HG03025 (cell line): ENCODE measurements at regions not wholly inside any gene's neighbourhood (a gene's known extent, or its start where the extent isn't known, plus 50 kb on each side); places are given as distances from the start of the nearest gene placed in this dataset.

ENCODE experiments used
- ATAC-seq: cut with Tn5 transposase; IDR thresholded peaks from one replicate; pipeline ENCODE4 v1.9.1; 2021; ENCODE audit warnings: mild to moderate bottlenecking, moderate library complexity; ENCODE audit not compliant: unreplicated experiment, low FRiP score

DNA sequence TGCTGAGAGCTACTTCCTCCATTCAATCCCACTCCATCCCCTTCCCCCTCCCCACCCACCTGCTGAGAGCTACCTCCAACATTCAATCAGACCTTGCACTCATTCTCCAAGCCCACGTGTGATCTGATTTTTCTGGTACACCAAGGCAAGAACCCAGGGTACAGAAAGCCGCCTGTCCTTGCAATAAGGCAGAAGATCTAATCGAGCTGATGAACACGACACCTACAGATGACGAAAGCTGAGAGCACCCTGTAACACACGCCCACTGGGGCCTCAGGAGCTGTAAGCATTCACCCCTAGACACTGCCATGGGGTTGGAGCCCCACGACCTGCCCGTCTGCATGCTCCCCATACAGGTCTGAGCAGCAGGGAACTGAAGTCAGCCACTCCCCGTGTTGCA lies 58.3 kb downstream of the TRIML1 start:
- no peak for ATAC-seq

DNA sequence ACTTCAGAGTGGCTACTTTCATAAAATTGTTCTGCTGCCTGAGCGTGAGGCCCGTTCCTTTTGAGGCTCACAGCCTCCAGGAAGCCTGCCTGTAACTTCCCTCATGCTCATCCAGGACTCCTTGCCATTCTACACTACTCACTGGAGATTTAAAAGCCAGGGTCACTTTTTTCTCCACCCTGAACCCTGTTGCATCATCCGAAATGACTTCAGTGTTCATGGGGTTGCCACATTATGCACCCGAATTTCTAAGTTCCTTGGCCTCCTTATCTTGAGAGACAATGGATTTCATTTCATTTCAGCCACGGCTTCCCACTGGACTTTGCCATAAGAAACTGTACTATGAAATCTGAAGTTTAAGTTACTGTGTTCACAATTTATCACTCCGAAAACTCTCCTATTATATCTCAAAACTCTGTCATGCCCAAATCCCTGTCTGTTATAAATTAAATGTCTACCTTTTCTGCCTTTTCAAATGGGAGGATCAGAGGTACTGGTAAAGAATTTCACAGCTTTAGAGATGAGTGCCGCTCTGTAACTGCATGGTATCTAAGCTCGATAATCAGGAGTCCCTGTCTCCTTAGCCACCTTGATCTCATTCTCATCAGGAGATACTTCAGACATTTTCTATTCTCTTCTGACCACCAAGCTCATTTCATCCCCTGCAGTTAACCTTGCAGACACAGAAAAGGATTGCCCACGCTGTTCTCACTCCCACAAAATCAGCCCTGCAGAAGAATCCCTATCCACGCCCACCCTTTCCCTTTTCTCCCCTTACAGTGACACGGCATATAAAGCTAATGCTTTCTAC lies 59.9 kb downstream of the TRIML1 start:
- no peak for ATAC-seq

DNA sequence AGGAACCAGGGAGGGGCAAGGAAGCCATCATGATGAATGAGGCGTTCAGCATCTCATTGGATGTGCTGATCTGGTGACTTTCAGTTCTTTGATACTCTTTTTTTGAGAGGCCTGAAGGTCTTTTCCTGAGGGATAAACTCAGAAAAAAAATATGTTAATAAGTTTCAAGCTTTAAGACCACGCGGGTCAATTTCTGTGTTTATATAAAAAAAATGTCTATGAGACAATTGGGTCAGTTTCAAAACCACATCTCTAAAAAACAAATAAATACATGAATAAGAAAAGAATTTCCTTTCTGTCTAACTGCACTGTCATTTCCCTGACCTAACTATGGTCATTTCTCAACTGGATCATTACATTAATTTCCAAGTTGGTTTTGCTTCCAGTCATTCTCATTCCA lies 62.6 kb downstream of the TRIML1 start:
- no peak for ATAC-seq

DNA sequence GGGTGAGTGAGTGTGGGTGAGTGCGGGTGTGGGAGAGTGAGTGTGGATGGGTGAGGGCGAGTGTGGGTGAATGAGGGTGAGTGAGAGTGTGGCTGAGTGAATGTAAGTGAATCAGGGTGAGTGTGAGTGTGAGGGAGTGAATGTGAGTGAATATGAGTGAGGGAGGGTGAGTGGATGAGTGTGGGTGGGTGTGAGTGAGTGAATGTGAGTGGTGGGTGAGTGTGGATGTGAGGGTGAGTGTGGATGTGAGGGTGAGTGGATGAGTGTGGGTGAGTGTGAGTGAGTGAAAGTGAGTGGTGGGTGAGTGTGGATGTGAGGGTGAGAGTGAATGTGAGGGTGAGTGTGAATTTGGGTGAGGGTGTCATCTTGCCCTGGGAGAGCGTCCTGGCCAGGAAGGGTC lies 67.5 kb downstream of the TRIML1 start:
- no peak for ATAC-seq

DNA sequence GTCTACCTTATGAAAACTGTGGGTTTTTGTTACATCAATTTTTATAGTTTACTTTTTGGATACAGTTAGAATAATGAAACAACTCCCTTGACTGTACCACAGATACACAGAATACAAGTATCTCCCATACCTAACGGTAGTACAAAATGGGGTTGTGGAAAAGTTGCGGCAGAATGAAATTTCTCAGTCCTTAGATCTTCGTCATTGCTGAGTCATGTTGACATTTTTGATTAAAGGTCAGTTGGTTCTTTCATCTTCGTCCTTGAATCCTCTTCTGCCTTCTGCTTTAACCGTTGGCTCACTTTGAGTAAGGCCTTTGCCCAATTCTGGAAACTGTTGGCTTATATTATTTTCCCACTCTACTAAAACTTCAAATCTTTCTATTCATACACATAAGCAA lies 75.6 kb downstream of the TRIML1 start:
- no peak for ATAC-seq

DNA sequence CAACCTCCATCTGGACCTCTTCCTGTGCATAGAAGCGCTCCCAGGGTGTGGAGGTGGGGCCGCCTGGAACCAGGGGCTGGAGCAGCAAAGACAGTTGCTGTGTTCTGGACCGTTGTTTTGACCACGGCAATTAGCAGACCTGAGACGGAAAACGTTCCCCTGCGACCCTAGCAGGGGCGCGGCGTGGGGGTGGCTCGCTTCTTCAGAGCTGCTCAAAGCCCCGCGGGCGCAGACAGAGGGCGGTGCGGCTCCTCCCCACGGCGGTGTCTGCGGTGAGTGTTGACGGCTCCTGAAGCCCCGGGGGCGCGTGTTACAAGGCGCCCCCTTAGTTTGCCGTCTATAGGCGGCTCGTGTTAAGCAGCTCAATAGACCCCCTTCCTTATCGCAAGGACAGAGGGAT lies 79.2 kb downstream of the TRIML1 start:
- ATAC-seq: no peak

DNA sequence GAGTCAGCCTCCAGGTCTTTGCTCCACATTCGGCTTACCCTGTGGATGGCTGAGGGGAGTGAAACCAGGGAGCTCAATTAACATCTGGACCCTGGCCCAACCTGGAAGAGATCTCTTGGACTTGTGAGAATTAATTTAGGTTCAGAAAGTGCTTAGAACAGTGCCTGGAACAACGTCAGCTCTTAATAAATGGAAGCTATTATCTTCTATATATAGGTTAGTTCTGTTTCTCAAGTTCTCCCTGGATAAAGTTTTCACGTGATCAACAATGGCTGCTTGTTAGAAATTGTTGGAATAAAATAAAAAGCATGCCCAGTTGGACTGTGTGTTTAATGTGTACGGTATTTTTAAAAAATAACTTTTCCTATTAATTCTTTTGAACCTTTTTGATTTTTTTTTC lies 80.8 kb downstream of the TRIML1 start:
- no peak for ATAC-seq

DNA sequence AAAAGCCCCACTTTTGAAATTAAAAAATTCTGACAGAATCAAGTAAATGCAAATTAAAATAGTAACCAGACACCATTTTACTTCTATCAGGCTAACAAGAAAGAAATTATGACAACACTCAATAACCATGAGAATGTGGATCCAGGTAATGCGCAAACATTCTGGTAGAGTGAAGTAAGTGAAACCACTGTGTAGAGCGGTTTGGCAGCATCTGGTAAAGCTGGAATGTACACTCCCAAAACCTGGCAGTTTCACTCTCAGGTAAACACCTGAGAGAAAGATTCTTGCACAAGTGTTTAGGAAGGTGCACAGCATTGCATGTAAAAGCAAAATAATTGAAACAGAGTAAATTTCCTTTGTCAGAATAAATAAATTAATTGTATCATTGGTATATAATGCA lies 81.8 kb downstream of the TRIML1 start:
- ATAC-seq: no peak

DNA sequence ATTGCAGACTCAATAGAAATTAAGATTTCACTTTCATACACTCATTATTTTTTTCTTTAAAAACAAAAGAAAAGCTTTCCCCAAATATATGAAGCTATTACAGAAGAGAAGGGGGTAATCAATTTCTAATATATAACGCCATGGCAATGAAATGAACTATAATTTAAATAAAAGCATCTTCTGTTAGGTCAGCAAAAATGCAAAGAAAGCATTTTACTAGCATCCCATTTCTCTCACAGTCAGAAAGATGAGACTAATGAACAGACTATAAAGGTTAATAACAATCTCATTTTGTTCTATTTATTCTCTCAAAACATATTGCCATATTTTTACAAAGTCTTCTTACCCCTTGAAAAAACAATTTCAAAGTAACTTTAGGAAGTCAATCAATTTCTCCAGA lies 89.0 kb downstream of the TRIML1 start:
- ATAC-seq: no peak

DNA sequence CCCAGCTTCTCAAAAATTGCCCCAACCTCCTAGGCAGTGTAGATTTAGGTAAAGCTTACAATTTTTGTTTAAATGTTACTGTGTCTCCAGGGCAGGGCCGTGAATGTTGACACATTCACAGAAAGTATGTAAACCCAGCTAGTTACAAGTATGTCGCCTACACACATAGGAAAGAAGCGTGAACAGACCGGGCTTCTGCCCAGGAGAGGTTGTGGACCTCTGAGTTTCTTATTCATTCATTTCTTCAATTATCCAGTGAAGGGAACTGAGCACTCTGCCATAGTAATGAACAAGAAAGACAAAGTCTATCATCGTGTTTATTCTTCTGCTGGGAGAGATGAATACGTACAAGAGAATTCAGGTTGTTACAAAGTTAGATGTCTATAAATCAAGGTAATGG lies 93.2 kb downstream of the TRIML1 start:
- no peak for ATAC-seq

DNA sequence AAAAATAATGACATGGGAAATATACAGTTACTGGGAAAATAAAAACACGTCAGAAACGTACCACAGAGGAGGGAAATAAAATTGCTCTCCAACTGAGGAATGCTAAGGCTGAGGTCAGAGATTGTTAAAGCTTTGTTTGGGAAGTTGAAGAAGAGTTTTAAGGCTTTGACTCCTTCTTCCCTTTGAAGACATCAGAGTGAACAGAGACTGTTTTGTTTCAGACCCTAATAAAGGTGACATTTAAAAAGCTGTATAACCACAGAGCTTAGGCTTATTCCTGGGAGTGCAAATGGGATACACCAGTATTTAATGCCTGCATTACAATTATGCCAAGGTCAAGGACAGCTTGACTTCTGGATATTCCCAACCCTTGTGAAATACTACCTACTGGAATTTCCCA lies 102.8 kb downstream of the TRIML1 start:
- no peak for ATAC-seq

DNA sequence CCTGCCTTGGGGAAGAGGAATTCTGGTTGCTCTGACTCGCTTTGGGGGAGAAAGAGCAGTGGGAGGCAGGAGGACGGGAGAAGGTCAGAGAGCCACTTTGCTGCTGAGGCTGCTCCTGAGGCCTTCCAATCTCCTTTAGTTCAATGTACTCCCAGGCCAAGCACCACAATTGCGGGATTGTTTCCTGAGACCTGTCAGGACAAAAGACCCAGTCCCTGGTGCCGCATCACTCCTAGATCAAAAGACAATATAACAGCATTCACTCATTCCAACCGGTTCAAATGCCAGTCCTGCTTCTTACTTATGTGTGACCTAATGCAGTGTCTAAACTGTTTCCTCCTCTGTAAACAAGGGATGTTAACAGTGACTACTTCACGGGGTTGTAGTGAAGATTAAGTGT lies 106.4 kb downstream of the TRIML1 start:
- ATAC-seq: no peak

DNA sequence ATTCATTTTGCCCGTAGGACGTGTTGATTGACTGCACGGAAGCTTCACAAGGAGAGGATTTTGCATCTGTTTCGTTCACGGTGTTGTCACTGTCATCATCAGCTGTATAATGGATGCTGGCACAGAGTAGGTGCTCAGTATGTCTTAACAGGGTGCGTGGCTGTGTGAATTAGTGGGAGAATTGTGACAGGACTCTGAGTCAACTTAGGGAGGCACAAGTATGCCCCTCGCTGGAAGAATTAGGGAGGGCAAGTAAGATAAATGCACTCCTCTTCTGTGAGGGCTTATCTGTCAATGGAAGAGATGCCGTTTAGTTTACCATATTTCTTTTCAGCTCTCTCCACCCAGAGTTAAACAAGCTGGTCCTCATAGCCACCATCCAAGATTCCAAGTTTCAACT lies 107.2 kb downstream of the TRIML1 start:
- ATAC-seq: no peak

DNA sequence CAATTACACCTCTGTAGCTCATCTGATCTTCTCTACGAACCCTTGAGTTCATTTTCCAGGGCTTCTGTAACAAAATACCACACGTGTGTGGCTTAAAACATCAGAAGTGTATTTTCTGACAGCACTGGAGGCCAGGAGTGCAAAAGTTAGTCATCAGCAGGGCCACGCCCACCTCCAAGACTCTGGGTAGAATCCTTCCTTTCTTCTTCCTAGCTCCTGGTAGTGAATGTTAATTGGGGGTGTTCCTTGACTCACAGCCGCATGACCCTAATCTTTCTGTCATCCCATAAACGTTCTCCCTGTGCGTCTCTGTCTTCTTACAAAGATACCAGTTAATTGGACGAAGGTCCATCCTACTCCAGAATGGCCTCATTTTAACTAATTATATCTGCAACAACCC lies 115.0 kb downstream of the TRIML1 start:
- ATAC-seq: no peak

DNA sequence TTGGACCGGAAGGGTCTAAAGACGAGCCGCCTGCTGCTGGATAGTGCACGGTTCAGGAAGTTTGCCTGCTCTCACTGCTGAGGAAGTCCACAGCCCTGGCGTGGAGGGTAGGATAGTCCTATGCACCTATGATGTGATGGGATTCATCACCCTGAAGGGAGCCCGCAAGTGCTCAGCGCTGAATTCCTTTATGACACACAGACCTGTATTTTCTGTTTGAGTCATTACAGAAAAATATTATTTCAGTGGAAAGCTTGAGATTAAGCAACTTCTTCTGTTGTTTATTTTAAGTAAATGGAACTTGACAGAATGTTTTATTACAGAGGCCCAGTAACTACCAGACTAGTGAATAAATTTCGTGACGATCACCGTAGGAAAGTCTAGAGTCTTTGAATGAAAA lies 123.2 kb downstream of the TRIML1 start:
- ATAC-seq: no peak

DNA sequence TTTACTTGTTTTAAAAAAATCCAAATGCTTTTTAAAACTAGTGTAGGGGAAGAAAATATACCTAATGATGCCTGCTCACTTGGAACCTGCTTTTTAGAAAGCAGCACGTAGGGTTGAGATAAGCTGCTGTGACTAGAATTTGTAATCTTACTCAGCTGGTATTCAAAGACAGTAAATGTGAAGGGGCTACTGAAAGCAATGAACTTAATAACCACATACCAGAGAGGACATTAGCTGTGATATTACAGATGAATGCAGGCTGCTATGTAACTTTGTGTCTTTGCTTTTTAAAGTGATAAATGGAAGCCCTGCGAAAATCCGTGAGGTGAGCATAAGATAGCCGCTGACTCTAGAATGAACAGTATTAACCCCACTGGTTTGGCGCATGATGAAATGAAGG lies 124.1 kb downstream of the TRIML1 start:
- ATAC-seq: no peak

DNA sequence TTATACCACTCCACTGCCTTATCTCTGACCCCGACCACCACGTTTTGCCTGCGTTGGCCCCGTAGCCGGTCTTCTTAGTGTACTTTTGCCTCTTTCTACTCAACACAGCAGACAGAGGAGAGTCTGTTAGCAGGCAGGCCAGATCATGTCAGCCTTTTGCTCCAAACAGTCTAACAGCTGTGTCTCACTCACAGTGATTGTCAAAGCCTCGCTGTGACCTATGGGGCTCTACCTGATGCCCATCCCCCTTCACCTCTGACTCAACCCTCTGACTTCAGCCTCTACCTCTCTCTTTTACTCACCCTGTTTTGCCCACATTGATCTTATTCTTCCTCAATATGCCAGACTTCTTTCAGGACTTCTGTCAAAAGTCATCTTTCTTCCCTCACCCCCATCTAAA lies 127.1 kb downstream of the TRIML1 start:
- no peak for ATAC-seq

DNA sequence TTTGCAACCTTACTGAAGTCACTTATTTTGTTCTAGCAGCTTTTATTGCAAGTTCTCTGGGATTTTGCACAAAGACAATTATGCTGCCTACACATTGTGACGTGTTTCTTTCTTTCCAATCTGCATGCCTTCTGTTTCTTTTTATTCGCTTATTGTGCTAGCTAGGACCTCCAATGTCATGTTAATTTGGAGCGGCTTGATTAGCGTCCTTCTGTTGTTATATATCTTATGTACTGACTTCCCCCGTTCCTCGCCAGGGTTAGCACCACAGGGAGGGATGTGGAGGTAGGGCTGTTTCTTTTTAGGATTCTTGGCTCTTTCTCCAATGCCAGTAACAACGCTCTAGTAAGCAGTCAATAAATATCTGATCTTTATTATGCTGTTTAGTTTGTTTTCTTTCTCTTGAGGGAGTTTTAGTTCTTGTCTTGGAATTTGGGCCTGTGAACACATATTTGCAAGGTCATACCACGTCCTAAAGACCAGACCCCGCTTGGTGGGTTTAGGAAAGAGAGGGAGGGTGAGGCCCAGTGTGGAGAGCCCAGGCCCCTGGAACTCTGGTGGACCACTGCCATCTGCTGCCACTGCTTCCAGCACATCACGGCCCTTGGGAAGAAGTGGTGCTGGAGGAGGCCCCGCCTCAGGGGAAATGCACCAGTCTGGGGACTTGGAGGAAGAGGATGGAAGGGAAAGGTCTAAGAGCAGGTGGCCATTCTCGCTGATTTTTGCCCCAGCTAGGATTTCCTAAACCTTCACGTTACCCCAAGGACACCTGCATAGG lies 129.1 kb downstream of the TRIML1 start:
- ATAC-seq: no peak

DNA sequence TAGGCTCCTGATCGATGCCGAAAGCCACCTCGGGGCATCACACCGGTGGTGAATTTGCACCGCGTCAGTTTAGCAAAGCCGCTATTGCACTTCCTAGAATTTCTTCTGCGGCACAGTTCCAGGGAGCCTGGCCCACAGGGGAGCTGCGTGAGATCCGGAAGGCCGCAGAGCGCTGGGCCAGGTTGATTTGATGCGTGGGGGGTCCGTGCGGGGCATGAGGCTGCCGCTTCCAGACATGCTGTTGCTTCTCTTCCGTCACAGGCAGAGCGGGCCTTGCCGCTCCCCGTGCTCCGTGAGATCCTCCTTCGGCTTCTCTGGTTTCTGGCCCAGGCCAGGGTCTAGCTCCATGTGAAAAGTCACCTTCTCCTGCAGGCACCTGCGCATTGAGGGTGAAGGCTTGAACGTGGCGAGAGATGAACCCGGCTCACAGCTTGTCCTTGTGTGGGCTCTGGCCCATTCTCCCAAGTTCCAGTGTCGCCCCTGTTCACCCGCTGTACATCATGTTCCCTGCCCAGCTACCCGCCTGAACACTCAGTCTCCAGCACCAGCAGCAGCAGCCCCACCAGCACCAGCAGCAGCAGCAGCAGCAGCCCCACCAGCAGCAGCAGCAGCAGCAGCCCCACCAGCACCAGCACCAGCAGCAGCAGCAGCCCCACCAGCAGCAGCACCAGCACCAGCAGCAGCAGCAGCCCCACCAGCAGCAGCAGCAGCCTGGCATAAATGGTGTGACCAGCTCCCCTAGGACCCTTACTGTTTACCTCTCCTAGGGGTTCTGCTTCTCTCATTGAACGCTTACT lies 131.2 kb downstream of the TRIML1 start:
- ATAC-seq: no peak

DNA sequence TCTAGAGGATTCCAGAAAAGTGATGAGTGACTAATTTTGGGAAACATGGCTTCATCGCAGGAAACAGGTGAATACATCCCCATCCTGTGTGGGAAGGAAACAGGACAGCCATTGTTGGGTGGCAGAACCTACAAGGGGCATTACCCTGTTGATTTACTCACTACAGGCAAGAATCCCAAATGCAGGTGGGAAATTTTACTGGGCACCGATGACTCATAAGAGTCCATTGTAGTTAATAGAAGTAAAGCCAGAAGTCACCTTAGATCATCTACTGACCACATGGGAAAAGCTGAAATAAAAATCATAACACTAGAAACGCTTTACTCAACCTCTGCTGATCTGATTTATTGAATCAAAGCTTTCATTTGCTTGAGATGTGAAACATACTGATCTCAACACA lies 136.4 kb downstream of the TRIML1 start:
- ATAC-seq: no peak

DNA sequence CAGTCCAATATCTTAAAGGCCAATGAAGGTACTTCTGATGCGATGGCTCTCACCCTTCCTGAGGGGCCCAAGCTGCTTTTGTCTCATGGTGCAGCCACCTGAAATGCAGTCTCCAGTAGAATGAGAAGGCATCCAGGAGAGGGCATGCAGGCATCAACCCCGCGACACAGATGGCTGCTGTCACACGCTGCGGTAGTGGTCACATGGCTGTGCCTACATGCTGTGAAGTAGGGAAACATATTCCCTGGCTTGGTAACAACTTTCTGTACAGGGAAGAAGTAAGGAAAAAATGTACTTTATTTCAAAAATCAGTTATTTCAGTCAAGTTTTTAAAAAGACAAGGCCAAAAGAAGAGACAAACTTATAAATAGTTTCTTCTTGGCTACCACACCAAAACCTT lies 139.9 kb downstream of the TRIML1 start:
- ATAC-seq: no peak
